K562 (cell line): ENCODE measurements at regions not wholly inside any gene's neighbourhood (a gene's known extent, or its start where the extent isn't known, plus 50 kb on each side); places are given as distances from the start of the nearest gene placed in this dataset.

ENCODE experiments used
- ATAC-seq: fragments of 200-7000 bp; cut with Tn5 transposase; 3 replicates; pipeline ENCODE4 v1.9.1; 2020; ENCODE audit warnings: moderate library complexity
- BruUV-seq: library from RNA; stranded (reverse); fragments of 400-500 nt; replicated peaks from 2 replicates; lab custom pipeline; 2021; lab: Mats Ljungman, UMichigan
- CTCF ChIA-PET: fragments of 300-600 bp; formaldehyde crosslinking; extraction: SDS; loops from one replicate; lab custom pipeline; 2021; ENCODE audit warnings: low intra/inter-chr PET ratio; lab: Yijun Ruan, JAX
- POLR2A ChIA-PET: fragments of 300-600, 350-650 bp; sonication (Branson Sonifier 250); formaldehyde crosslinking; extraction: SDS; loops from one replicate; lab custom pipeline; 2021; ENCODE audit warnings: antibody characterized with exemption, inconsistent platforms; lab: Yijun Ruan, JAX
- DNase-seq, 4 experiments: peaks; one replicate each; pipeline versions ENCODE4 v3.0.0 to v3.0.0-alpha.2; 2011 to 2018; ENCODE audit warnings: low spot score in 3 of 4, mixed read lengths in 3 of 4; ENCODE audit errors: extremely low read depth in 1 of 4
- FAIRE-seq: peaks from 2 replicates; lab custom pipeline; 2011; peaks lifted over from hg19 to GRCh38; lab: Jason Lieb, UNC
- H2AFZ ChIP-seq: 2 replicates; pipeline ENCODE4 v1.6.0; 2011; ENCODE audit warnings: low read depth, low read length, control low read depth, inconsistent platforms
- H3K27ac ChIP-seq: fragments of 200-600 bp; 3 replicates; pipeline ENCODE4 v1.8.0; 2011; ENCODE audit warnings: low read depth, mild to moderate bottlenecking, control low read depth, inconsistent platforms, low read length, moderate library complexity, mixed read lengths; ENCODE audit errors: extremely low read depth
- H3K27me3 ChIP-seq, 2 experiments: fragments of 300-600 bp in 1 of 2; 2 replicates in 1 of 2; 3 replicates in 1 of 2; pipeline versions ENCODE4 v1.6.0 to v1.8.0; 2011; ENCODE audit warnings: inconsistent platforms in 2 of 2, low read length in 2 of 2, mild to moderate bottlenecking in 1 of 2, mixed read lengths in 1 of 2, moderate library complexity in 1 of 2; ENCODE audit not compliant: control insufficient read depth in 2 of 2, insufficient read depth in 2 of 2
- H3K36me3 ChIP-seq: fragments of 300-600 bp; 3 replicates; pipeline ENCODE4 v1.8.0; 2011; ENCODE audit warnings: mild to moderate bottlenecking, low read length, inconsistent platforms; ENCODE audit not compliant: control insufficient read depth, insufficient read depth
- H3K4me1 ChIP-seq, 2 experiments: fragments of 200-600 bp in 1 of 2; replicated peaks in 1 of 2; 2 replicates in 1 of 2; 3 replicates in 1 of 2; pipeline versions ENCODE4 v1.5.1 to v1.8.0; 2011; ENCODE audit warnings: inconsistent platforms in 2 of 2, low read length in 2 of 2, mild to moderate bottlenecking in 1 of 2, mixed read lengths in 1 of 2, moderate library complexity in 1 of 2; ENCODE audit not compliant: control insufficient read depth in 2 of 2, insufficient read depth in 2 of 2
- H3K4me2 ChIP-seq: 2 replicates; pipeline ENCODE4 v1.6.1; 2011; ENCODE audit warnings: low read length, control low read depth, inconsistent platforms, mixed read lengths; ENCODE audit not compliant: insufficient read depth
- H3K4me3 ChIP-seq: fragments of 200-600 bp; sonication (generic), shearing (Covaris generic); 2 replicates; pipeline ENCODE4 v1.5.1; 2016; ENCODE audit warnings: control low read depth, inconsistent platforms
- H3K79me2 ChIP-seq: fragments of 200-600 bp; 3 replicates; pipeline ENCODE4 v1.8.0; 2011; ENCODE audit warnings: low read length, inconsistent platforms; ENCODE audit not compliant: control insufficient read depth, insufficient read depth
- H3K9ac ChIP-seq, 2 experiments: 2 replicates each; pipeline versions ENCODE4 v1.6.0 to v1.6.1; 2011; ENCODE audit warnings: low read depth in 2 of 2, low read length in 2 of 2, control low read depth in 1 of 2, inconsistent platforms in 1 of 2, mild to moderate bottlenecking in 1 of 2, mixed read lengths in 1 of 2; ENCODE audit not compliant: insufficient read depth in 1 of 2
- H3K9me1 ChIP-seq: one replicate; pipeline ENCODE4 v1.6.0; 2011; ENCODE audit warnings: inconsistent platforms, mild to moderate bottlenecking, low read length, moderate library complexity; ENCODE audit not compliant: control insufficient read depth, insufficient read depth
- H3K9me3 ChIP-seq: replicated peaks from 2 replicates; pipeline ENCODE4 v1.5.1; 2011; ENCODE audit warnings: low read depth, low read length, inconsistent platforms; ENCODE audit not compliant: control insufficient read depth, insufficient read depth
- H4K20me1 ChIP-seq: replicated peaks from 2 replicates; pipeline ENCODE4 v1.6.1; 2011; ENCODE audit warnings: low read length, inconsistent platforms, mixed read lengths; ENCODE audit not compliant: control insufficient read depth, insufficient read depth
- BMI1 ChIP-seq: fragments of 150-350 bp; IDR thresholded peaks from 2 replicates; pipeline ENCODE4 v1.6.1; 2014; ENCODE audit warnings: low read length
- MYBL2 ChIP-seq, 2 experiments: fragments of 450-650 bp in 1 of 2; sonication (generic) in 1 of 2; formaldehyde crosslinking in 1 of 2; IDR thresholded peaks; 2 replicates each; pipeline versions ENCODE4 v1.6.1 to v1.8.1; 2017 to 2022; ENCODE audit warnings: borderline replicate concordance in 1 of 2, inconsistent platforms in 1 of 2, low read depth in 1 of 2, mild to moderate bottlenecking in 1 of 2, missing genetic modification reagents in 1 of 2, moderate library complexity in 1 of 2
- PPARD ChIP-seq: fragments of 250-450 bp; sonication (Bioruptor Pico); IDR thresholded peaks from 2 replicates; pipeline ENCODE4 v1.8.0; 2022; ENCODE audit warnings: inconsistent platforms, mild to moderate bottlenecking, moderate library complexity
- PRPF4 ChIP-seq: fragments of 200-400 bp; formaldehyde crosslinking; IDR thresholded peaks from one replicate; pipeline ENCODE4 v1.6.1; 2017; ENCODE audit warnings: low read length, low read depth, mild to moderate bottlenecking; ENCODE audit not compliant: insufficient read depth, poor library complexity, severe bottlenecking
- SP2 ChIP-seq: IDR thresholded peaks from 2 replicates; pipeline ENCODE4 v1.6.1; 2011; ENCODE audit warnings: mild to moderate bottlenecking, low read depth, low read length, moderate library complexity; ENCODE audit not compliant: poor library complexity, severe bottlenecking; ENCODE audit errors: extremely low read depth
- ZNF766 ChIP-seq: fragments of 200-800 bp; sonication (Bioruptor generic); conservative IDR thresholded peaks from 2 replicates; pipeline ENCODE4 v1.6.1; 2016; ENCODE audit warnings: missing genetic modification characterization, missing compliant biosample characterization
- WGBS: fragments of 100-300 bp; shearing (Covaris generic); methylation state at CpG from one replicate; pipeline ENCODE4 v1.1.6; 2016; ENCODE audit warnings: low coverage, mixed read lengths; ENCODE audit not compliant: insufficient coverage; ENCODE audit errors: missing lambda C conversion rate; 5-methylcytosine and 5-hydroxymethylcytosine counted together
- in situ Hi-C: fragments of 300-500 bp; cut with MboI; formaldehyde crosslinking; loops from 4 replicates; pipeline ENCODE4 v1.15.0; 2018; ENCODE audit warnings: inconsistent platforms, mixed read lengths
- intact Hi-C: fragments of 100-400 bp; cut with micrococcal nuclease; formaldehyde crosslinking; loops from 2 replicates; pipeline ENCODE4 v1.14.2; 2022
- TF ChIP-seq, protein P1 (sequence below), 2 experiments: fragments of 450-650 bp; IDR thresholded peaks; 2 replicates each; pipeline ENCODE4 v1.6.1; 2016; ENCODE audit warnings: mild to moderate bottlenecking in 2 of 2, borderline replicate concordance in 1 of 2, low read depth in 1 of 2, moderate library complexity in 1 of 2
- TF ChIP-seq, protein P2 (sequence below): sonication (generic); formaldehyde crosslinking; IDR thresholded peaks from 2 replicates; pipeline ENCODE4 v1.8.1; 2023; ENCODE audit warnings: mild to moderate bottlenecking, missing genetic modification reagents
- TF ChIP-seq, protein P3 (sequence below): sonication (generic); formaldehyde crosslinking; IDR thresholded peaks from 2 replicates; pipeline ENCODE4 v1.8.0; 2022; ENCODE audit warnings: missing genetic modification reagents, mild to moderate bottlenecking, moderate library complexity, borderline replicate concordance

DNA sequence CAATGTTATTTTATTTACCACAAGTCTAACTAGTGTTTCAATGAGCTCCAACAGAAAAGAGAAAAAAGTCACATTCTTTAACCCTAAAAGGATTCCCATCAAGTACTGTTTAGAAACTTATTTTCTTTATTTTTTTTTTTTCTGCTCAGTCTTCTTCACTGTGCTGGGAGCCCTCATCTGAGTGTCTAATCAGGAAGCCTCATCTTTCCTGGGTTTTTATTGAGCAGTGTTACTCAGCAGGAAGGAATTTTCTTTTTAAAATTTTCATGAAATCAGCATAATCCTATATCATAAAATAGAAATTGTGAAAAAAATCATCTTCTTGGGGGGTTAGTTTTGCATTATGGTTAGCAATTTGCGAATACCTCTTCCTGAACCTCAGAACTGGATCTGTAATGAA, 453.8 kb downstream of the CDH2 start (continued):
- no peak for TF ChIP-seq PPARD (CRISPR knock-in tag)

DNA sequence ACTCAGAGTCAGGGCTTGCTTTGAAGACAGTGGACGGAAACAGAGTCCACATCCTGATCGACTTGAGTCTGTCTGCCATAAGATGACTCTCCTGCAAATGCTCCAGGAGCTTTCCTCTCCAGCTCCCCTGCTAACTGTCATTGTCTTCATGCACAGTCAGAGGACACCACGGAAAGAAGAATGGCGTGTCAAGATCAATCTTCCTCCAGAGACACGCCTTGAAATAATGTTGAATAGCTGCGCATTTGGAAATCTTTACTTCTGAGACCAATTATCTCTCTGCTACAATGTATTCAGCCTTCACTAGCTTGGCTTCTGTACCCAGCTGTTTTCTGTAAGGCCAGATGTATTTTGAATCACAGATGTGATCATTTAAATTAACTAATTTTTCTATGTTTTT, 457.2 kb downstream of the CDH2 start:
- in situ Hi-C loops: no loop called here
- Histone ChIP-seq H3K4me3 (no peak overlapping the region), H3K27ac (no peak overlapping the region), H4K20me1 (no peaks in the 10 kb centered on the region), H2AFZ (no peak overlapping the region), H3K27me3 (no peaks in the 10 kb centered on the region), H3K9ac (no peak overlapping the region), H3K4me1 (no peaks in the 10 kb centered on the region), H3K9me1 (no peaks in the 10 kb centered on the region), H3K4me2 (no peak overlapping the region), H3K36me3 (no peaks in the 10 kb centered on the region), H3K79me2 (no peaks in the 10 kb centered on the region), H3K9me3 (no peaks in the 10 kb centered on the region)
- intact Hi-C loops: no loop called here
- FAIRE-seq (no peak), ATAC-seq (no peak), DNase-seq (no peak)
- POLR2A ChIA-PET: no interaction called here
- 3% methylated on average over 6 of the region's 6 CpGs for WGBS
- CTCF ChIA-PET: no interaction called here
- no TSS peak for BruUV-seq
- TF ChIP-seq PRPF4 (no peak), BMI1 (no peak), MYBL2 (IDR thresholded peaks at IDR 0.05; ENCODE audit: low read depth) (no peak), MYBL2 (CRISPR knock-in tag; IDR thresholded peaks at IDR 0.05; ENCODE audit: borderline replicate concordance) (no peak), ZNF766 (no peak), SP2 (no peak)
- TF ChIP-seq, protein P1, sequence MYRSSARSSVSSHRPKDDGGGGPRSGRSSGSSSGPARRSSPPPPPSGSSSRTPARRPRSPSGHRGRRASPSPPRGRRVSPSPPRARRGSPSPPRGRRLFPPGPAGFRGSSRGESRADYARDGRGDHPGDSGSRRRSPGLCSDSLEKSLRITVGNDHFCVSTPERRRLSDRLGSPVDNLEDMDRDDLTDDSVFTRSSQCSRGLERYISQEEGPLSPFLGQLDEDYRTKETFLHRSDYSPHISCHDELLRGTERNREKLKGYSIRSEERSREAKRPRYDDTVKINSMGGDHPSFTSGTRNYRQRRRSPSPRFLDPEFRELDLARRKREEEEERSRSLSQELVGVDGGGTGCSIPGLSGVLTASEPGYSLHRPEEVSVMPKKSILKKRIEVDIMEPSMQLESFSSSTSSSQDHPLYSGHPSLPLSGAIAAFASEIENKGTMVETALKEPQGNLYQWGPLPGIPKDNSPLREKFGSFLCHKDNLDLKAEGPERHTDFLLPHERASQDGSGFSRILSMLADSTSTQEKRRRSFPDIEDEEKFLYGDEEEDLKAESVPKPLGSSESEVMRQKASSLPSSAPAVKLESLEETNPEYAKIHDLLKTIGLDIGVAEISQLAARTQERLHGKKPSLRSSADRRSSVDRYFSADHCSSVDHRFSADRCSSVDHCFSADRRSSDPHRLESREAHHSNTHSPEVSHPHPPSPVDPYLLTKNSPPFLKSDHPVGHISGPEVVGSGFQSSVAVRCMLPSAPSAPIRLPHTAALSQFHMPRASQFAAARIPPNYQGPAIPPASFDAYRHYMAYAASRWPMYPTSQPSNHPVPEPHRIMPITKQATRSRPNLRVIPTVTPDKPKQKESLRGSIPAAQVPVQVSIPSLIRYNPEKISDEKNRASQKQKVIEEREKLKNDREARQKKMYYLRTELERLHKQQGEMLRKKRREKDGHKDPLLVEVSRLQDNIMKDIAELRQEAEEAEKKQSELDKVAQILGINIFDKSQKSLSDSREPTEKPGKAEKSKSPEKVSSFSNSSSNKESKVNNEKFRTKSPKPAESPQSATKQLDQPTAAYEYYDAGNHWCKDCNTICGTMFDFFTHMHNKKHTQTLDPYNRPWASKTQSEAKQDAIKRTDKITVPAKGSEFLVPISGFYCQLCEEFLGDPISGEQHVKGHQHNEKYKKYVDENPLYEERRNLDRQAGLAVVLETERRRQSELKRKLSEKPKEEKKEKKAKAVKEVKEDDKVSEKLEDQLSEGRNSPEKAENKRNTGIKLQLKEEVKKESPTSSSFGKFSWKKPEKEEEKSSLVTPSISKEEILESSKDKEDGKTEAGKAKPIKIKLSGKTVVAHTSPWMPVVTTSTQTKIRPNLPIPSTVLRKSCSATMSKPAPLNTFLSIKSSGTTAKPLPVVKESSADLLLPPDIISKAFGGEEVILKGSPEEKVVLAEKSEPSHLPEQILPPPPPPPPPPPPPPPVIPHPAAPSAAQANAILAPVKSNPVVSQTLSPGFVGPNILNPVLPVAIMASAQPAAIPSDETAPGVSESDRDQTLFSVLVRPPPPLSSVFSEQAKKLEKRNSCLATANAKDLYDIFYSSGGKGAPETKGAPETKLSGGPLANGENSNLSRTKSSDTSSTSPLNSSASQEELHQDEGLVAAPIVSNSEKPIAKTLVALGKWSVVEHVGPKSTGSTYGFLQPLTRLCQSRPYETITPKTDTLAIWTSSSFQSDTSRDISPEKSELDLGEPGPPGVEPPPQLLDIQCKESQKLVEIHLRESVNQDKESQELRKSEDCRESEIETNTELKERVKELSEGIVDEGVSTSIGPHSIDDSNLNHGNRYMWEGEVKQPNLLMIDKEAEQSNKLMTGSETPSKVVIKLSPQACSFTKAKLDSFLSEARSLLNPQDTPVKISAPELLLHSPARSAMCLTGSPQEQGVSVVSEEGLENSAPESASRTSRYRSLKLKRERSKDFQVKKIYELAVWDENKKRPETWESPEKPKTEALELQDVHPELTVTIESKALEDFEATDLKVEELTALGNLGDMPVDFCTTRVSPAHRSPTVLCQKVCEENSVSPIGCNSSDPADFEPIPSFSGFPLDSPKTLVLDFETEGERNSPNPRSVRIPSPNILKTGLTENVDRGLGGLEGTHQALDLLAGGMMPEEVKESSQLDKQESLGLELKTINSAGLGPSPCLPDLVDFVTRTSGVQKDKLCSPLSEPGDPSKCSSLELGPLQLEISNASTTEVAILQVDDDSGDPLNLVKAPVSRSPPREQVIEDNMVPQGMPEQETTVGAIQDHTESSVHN (IDR thresholded peaks at IDR 0.05; ENCODE audit: borderline replicate concordance in 1 of 2, low read depth in 1 of 2): no peak
- TF ChIP-seq, protein P2, sequence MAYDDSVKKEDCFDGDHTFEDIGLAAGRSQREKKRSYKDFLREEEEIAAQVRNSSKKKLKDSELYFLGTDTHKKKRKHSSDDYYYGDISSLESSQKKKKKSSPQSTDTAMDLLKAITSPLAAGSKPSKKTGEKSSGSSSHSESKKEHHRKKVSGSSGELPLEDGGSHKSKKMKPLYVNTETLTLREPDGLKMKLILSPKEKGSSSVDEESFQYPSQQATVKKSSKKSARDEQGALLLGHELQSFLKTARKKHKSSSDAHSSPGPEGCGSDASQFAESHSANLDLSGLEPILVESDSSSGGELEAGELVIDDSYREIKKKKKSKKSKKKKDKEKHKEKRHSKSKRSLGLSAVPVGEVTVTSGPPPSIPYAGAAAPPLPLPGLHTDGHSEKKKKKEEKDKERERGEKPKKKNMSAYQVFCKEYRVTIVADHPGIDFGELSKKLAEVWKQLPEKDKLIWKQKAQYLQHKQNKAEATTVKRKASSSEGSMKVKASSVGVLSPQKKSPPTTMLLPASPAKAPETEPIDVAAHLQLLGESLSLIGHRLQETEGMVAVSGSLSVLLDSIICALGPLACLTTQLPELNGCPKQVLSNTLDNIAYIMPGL: no peak
- TF ChIP-seq, protein P3, sequence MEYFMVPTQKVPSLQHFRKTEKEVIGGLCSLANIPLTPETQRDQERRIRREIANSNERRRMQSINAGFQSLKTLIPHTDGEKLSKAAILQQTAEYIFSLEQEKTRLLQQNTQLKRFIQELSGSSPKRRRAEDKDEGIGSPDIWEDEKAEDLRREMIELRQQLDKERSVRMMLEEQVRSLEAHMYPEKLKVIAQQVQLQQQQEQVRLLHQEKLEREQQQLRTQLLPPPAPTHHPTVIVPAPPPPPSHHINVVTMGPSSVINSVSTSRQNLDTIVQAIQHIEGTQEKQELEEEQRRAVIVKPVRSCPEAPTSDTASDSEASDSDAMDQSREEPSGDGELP (CRISPR knock-in tag): no peak
